Sigmoid colon (tissue), 4 donors: ENCODE measurements at regions not wholly inside any gene's neighbourhood (a gene's known extent, or its start where the extent isn't known, plus 50 kb on each side); places are given as distances from the start of the nearest gene placed in this dataset.
A peak's percentile ranks its signal among the peaks of the same experiment; 100 is the strongest.

Source experiments
- CTCF ChIP-seq, 4 experiments: fragments of 450-650 bp in 3 of 4; fragments of 200-600 bp in 1 of 4; IDR thresholded peaks; one replicate each; pipeline ENCODE4 v1.5.1; 2016 to 2019; ENCODE audit warnings: antibody characterized with exemption in 4 of 4, mild to moderate bottlenecking in 3 of 4, moderate library complexity in 2 of 4
- POLR2AphosphoS5 ChIP-seq, 4 donors: sonication (generic); formaldehyde crosslinking; IDR thresholded peaks; one replicate each; pipeline ENCODE4 v1.6.1; 2017; ENCODE audit warnings: antibody characterized with exemption in 4 of 4

GRCh38 chr7:142248-142941 lies 50.0 kb upstream of the FAM20C start:
- no peak for TF ChIP-seq CTCF (IDR thresholded peaks at IDR 0.05)
- peak in 1 of 4 donors; percentile 36 for TF ChIP-seq POLR2AphosphoS5 (IDR thresholded peaks at IDR 0.05)
